BLaER1 treated with 17β-estradiol and CSF1 and Interleukin-3, amounts not matched to agents 10 nM and 100 nM (cell line): ENCODE measurements at regions not wholly inside any gene's neighbourhood (a gene's known extent, or its start where the extent isn't known, plus 50 kb on each side); places are given as distances from the start of the nearest gene placed in this dataset.

Source experiments
- H3K27ac ChIP-seq, 11 experiments: shearing (Covaris generic); formaldehyde crosslinking; 2 replicates each; pipeline ENCODE4 v1.8.1; 2022
- H3K27me3 ChIP-seq, 11 experiments: shearing (Covaris generic); formaldehyde crosslinking; 2 replicates each; pipeline ENCODE4 v1.8.1; 2022
- H3K36me3 ChIP-seq, 11 experiments: shearing (Covaris generic); formaldehyde crosslinking; 2 replicates each; pipeline ENCODE4 v1.8.1; 2022
- H3K4me1 ChIP-seq, 10 experiments: shearing (Covaris generic); formaldehyde crosslinking; 2 replicates each; pipeline ENCODE4 v1.8.1; 2022
- H3K4me2 ChIP-seq, 11 experiments: shearing (Covaris generic); formaldehyde crosslinking; 2 replicates each; pipeline ENCODE4 v1.8.1; 2022
- H3K4me3 ChIP-seq, 10 experiments: shearing (Covaris generic); formaldehyde crosslinking; 2 replicates each; pipeline ENCODE4 v1.8.1; 2022
- H3K9ac ChIP-seq, 11 experiments: shearing (Covaris generic); formaldehyde crosslinking; 2 replicates each; pipeline ENCODE4 v1.8.1; 2022
- H3K9me3 ChIP-seq, 11 experiments: shearing (Covaris generic); formaldehyde crosslinking; replicated peaks in 1 of 11; 2 replicates each; pipeline ENCODE4 v1.8.1; 2022
- H4K20me1 ChIP-seq, 11 experiments: shearing (Covaris generic); formaldehyde crosslinking; 2 replicates each; pipeline ENCODE4 v1.8.1; 2022
- Cebpa-rat ChIP-seq, 11 experiments: shearing (Covaris generic); IDR thresholded peaks; 2 replicates each; pipeline ENCODE4 v1.8.1; 2022

DNA sequence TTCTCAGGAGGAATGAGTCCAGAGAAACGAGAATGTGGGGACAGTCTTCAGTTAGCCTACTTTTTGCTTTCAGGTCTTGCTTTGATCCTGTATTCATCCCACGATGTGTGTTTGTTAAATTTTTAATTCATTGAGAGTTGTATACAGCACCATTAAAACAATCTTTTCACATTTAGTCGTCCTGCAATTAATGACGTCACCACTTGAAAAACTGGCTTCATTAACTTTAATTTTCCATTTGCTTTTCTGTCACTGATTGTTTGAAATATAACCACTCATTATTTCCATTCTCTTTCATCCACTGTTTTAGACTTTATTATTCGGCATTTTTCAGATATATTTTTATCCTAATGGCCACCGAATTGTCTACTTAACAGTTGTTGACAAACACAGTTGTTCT is 146.9 kb downstream of the TFEC start:
- H3K27me3 ChIP-seq: no peaks in the 10 kb centered on the region
- no peak overlapping the region for H3K9ac ChIP-seq

DNA sequence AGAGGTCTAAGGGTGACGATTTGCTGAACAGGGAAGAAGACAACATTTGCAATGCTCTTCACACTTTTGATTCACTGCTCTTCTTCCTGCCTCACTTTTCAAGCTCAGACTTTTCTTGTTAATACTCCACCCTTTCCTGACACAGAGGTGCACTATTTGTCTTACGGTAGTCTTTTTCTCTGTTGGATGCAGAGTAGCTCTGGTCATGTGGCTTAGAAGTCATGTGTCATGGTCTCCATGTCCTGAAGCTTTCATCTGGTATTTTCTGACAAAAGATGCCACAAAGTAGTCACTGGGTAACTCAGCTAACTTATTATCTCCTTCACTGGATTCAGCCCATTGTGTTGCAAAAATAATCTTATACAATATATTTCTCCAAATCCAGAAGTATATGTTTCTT is 149.1 kb downstream of the TFEC start:
- Histone ChIP-seq H3K9ac (no peak overlapping the region), H3K36me3 (no peaks in the 10 kb centered on the region), H3K4me1 (no peaks in the 10 kb centered on the region), H3K27ac (no peak overlapping the region), H3K4me2 (no peak overlapping the region), H4K20me1 (no peaks in the 10 kb centered on the region), H3K27me3 (no peaks in the 10 kb centered on the region), H3K4me3 (no peak overlapping the region), H3K9me3 (no peaks in the 10 kb centered on the region)
- no peak for TF ChIP-seq Cebpa-rat (IDR thresholded peaks at IDR 0.05)

More for the DNA sequence above, 146.9 kb downstream of the TFEC start:
- no peaks in the 10 kb centered on the region for H3K36me3 ChIP-seq
- no peaks in the 10 kb centered on the region for H4K20me1 ChIP-seq
- no peaks in the 10 kb centered on the region for H3K4me1 ChIP-seq
- H3K4me3 ChIP-seq: no peak overlapping the region
- H3K27ac ChIP-seq: no peak overlapping the region
- H3K4me2 ChIP-seq: no peak overlapping the region
- TF ChIP-seq Cebpa-rat (IDR thresholded peaks at IDR 0.05): no peak
- H3K9me3 ChIP-seq: no peaks in the 10 kb centered on the region

- Histone ChIP-seq H3K4me2 (no peak overlapping the region), H3K27ac (no peak overlapping the region), H3K36me3 (no peaks in the 10 kb centered on the region), H4K20me1 (no peaks in the 10 kb centered on the region), H3K27me3 (no peaks in the 10 kb centered on the region), H3K4me1 (no peaks in the 10 kb centered on the region), H3K4me3 (no peak overlapping the region), H3K9me3 (no peaks in the 10 kb centered on the region), H3K9ac (no peak overlapping the region)
- no peak for TF ChIP-seq Cebpa-rat (IDR thresholded peaks at IDR 0.05)
Observed at GRCh38 chr7:115879171-115879570, 151.4 kb downstream of the TFEC start.

- Histone ChIP-seq H3K27me3 (no peaks in the 10 kb centered on the region), H3K4me3 (no peak overlapping the region), H3K4me2 (no peak overlapping the region), H3K9me3 (no peaks in the 10 kb centered on the region), H3K4me1 (peaks cover 0 to 1% (median 0%) of the 10 kb centered on the region in 10 experiments; a peak in 4 of 20 replicates), H4K20me1 (no peaks in the 10 kb centered on the region), H3K36me3 (no peaks in the 10 kb centered on the region), H3K27ac (no peak overlapping the region), H3K9ac (no peak overlapping the region)
- no peak for TF ChIP-seq Cebpa-rat (IDR thresholded peaks at IDR 0.05)
Observed at GRCh38 chr7:115869801-115870200, 160.8 kb downstream of the TFEC start.

DNA sequence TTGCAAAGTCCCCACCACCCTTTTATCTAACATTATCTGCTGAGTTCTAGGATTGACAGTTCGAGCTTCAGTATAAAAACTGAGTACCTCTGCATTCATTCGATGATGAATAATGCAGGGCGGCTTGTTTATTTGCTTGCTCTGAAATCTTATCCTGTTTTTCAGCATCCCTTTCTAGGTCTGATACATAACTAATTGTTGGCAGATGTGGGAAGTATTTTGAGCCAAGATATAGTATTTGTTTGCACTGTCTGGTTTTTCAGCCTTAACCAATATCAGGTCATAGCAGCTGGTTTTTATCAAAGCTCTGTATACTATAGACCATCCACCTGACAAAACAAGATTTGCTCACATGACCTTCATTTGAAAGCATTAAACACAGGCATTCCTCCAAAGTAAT is 161.4 kb downstream of the TFEC start:
- no peak overlapping the region for H3K9ac ChIP-seq

GRCh38 chr7:115868369-115868768 is 162.2 kb downstream of the TFEC start:
- H3K36me3 ChIP-seq: no peaks in the 10 kb centered on the region
- peaks cover 0 to 15% (median 8%) of the 10 kb centered on the region in 10 experiments; a peak in 10 of 20 replicates for H3K4me1 ChIP-seq
- no peak for TF ChIP-seq Cebpa-rat (IDR thresholded peaks at IDR 0.05)
- no peaks in the 10 kb centered on the region for H3K9me3 ChIP-seq
- no peak overlapping the region for H3K4me3 ChIP-seq
- H3K27ac ChIP-seq: no peak overlapping the region
- no peaks in the 10 kb centered on the region for H4K20me1 ChIP-seq
- no peak overlapping the region for H3K9ac ChIP-seq
- H3K4me2 ChIP-seq: no peak overlapping the region
- no peaks in the 10 kb centered on the region for H3K27me3 ChIP-seq

More for the DNA sequence above, 161.4 kb downstream of the TFEC start:
- no peak overlapping the region for H3K27ac ChIP-seq
- no peaks in the 10 kb centered on the region for H3K27me3 ChIP-seq
- H3K4me2 ChIP-seq: no peak overlapping the region
- H3K4me1 ChIP-seq: peaks cover 0 to 7% (median 4%) of the 10 kb centered on the region in 10 experiments; a peak in 10 of 20 replicates
- no peaks in the 10 kb centered on the region for H3K9me3 ChIP-seq
- no peaks in the 10 kb centered on the region for H4K20me1 ChIP-seq
- H3K36me3 ChIP-seq: no peaks in the 10 kb centered on the region
- TF ChIP-seq Cebpa-rat (IDR thresholded peaks at IDR 0.05): no peak
- H3K4me3 ChIP-seq: no peak overlapping the region

DNA sequence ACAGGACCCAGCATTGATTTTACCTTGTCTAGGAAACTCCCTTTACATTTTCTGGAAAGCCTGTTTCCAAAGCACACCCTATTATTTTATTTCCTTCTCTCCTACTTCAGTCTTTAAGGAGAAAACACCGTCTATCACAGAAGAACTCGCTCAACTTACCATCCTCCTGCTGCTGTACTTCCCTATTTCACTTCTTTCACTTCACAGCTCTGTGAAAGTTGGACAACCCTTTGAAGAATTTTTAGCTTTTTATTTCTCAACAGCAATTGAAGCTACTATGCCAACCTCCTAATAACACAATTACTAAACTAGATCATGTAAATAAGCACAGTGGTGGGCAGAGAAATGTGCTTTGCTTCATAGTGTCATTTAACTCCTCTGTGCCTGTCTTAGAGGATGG is 166.5 kb downstream of the TFEC start:
- Histone ChIP-seq H3K36me3 (no peaks in the 10 kb centered on the region), H3K4me1 (peaks cover 0 to 18% (median 8%) of the 10 kb centered on the region in 10 experiments; a peak in 10 of 20 replicates), H4K20me1 (no peaks in the 10 kb centered on the region), H3K4me3 (no peak overlapping the region), H3K4me2 (peak overlapping the region in 6 of 11 experiments; percentile 6 to 45 (median 27); a peak in 10 of 22 replicates), H3K9me3 (no peaks in the 10 kb centered on the region), H3K9ac (no peak overlapping the region), H3K27me3 (no peaks in the 10 kb centered on the region), H3K27ac (peak overlapping the region in 3 of 11 experiments; percentile 1 to 35 (median 19); a peak in 2 of 22 replicates)
- TF ChIP-seq Cebpa-rat (IDR thresholded peaks at IDR 0.05): no peak

DNA sequence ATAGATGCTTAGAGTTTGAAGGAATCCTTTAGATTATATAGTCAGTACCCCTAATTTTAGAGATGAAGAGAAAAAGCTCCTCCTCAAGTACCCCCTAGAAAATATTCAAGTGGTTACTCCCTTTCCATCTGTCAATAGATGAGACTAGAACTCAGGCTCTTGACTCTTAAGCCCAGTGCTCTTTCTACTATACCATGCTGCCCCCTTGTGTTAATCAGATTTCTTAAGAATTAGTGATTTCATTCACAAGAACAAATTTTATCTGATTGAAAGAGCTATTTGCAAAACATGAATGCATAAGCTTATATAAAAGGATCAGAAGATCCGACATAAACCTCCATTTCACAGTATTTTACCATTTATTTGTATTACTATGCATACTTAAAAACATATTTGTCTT is 179.3 kb downstream of the TFEC start:
- no peaks in the 10 kb centered on the region for H3K9me3 ChIP-seq
- no peaks in the 10 kb centered on the region for H3K36me3 ChIP-seq
- H4K20me1 ChIP-seq: no peaks in the 10 kb centered on the region
- no peaks in the 10 kb centered on the region for H3K4me1 ChIP-seq
- H3K27ac ChIP-seq: no peak overlapping the region
- no peak overlapping the region for H3K9ac ChIP-seq
- TF ChIP-seq Cebpa-rat (IDR thresholded peaks at IDR 0.05): no peak
- no peak overlapping the region for H3K4me3 ChIP-seq
- H3K4me2 ChIP-seq: no peak overlapping the region
- H3K27me3 ChIP-seq: no peaks in the 10 kb centered on the region

DNA sequence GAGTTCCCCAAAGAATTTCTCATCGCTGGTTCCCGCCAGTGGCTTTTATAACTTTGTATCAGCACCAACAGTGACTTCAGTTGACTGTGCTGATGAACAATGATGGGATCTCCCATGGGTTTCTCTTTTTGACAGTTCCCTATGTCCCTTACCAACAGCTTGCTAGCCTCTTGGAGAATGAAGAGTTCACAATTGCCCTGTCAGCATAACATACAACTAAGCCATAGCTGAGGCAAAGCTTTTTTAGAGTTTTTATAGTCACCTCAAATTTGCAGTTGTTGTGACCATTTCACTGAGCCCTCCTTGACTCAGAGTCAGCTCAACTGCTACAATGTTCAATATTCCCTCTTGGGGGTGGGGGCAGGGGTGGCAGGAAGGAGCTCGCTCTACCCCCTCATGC is 179.8 kb downstream of the TFEC start:
- no peak overlapping the region for H3K4me3 ChIP-seq
- no peak for TF ChIP-seq Cebpa-rat (IDR thresholded peaks at IDR 0.05)
- H3K9me3 ChIP-seq: no peaks in the 10 kb centered on the region
- H3K27me3 ChIP-seq: no peaks in the 10 kb centered on the region
- H3K4me1 ChIP-seq: no peaks in the 10 kb centered on the region
- no peaks in the 10 kb centered on the region for H4K20me1 ChIP-seq
- no peaks in the 10 kb centered on the region for H3K36me3 ChIP-seq
- H3K27ac ChIP-seq: no peak overlapping the region
- H3K9ac ChIP-seq: no peak overlapping the region
- 0 out of 22 replicates have a peak overlapping the region, but pooled peaks of 1 of the 11 experiments have one; percentile 8 for H3K4me2 ChIP-seq

DNA sequence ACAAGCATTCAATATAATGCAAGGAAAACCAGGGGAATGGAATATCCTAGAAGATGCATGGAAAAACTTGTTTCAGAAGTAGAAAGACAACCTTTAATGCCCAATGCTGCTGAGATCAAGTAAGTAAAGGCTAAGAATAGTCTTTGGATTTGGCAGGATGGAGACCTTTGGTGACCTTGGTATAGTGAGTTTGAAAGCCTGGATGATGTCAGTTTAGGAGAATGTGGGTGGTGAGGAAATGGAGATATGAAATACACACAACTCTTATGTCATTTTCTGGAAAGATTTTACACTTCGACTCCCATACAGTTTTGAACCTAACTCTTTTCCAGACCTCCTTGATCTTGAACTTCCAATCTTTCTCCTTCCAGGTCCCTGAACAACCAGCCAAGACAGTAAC is 185.7 kb downstream of the TFEC start:
- Histone ChIP-seq H3K9ac (no peak overlapping the region), H3K4me3 (no peak overlapping the region), H3K36me3 (no peaks in the 10 kb centered on the region), H3K9me3 (no peaks in the 10 kb centered on the region), H3K27ac (no peak overlapping the region), H4K20me1 (no peaks in the 10 kb centered on the region), H3K4me2 (no peak overlapping the region), H3K27me3 (no peaks in the 10 kb centered on the region), H3K4me1 (no peaks in the 10 kb centered on the region)
- no peak for TF ChIP-seq Cebpa-rat (IDR thresholded peaks at IDR 0.05)
